Hepatocyte (in vitro differentiated cells): ENCODE measurements at regions not wholly inside any gene's neighbourhood (a gene's known extent, or its start where the extent isn't known, plus 50 kb on each side); places are given as distances from the start of the nearest gene placed in this dataset.

Experiments used
- DNase-seq: peaks from one replicate; pipeline ENCODE4 v3.0.0-alpha.2; 2016; ENCODE audit warnings: low spot score
- H2AFZ ChIP-seq: fragments of 200-600 bp; sonication (generic); 2 replicates; pipeline ENCODE4 v1.6.0; 2016; ENCODE audit warnings: antibody characterized with exemption, mild to moderate bottlenecking
- H3K27ac ChIP-seq: fragments of 200-600 bp; sonication (generic); 2 replicates; pipeline ENCODE4 v1.5.1; 2016; ENCODE audit warnings: mild to moderate bottlenecking
- H3K27me3 ChIP-seq: fragments of 200-600 bp; sonication (generic); 2 replicates; pipeline ENCODE4 v1.6.1; 2016
- H3K36me3 ChIP-seq: fragments of 200-600 bp; sonication (generic); replicated peaks from 2 replicates; pipeline ENCODE4 v1.5.1; 2016; ENCODE audit warnings: low read depth; ENCODE audit not compliant: insufficient read depth
- H3K4me1 ChIP-seq: fragments of 200-600 bp; sonication (generic); 2 replicates; pipeline ENCODE4 v1.5.1; 2016; ENCODE audit warnings: mild to moderate bottlenecking, moderate library complexity; ENCODE audit not compliant: insufficient read depth
- H3K4me2 ChIP-seq: fragments of 200-600 bp; sonication (generic); 2 replicates; pipeline ENCODE4 v1.6.0; 2016
- H3K4me3 ChIP-seq: fragments of 200-600 bp; sonication (generic); 2 replicates; pipeline ENCODE4 v1.5.1; 2016; ENCODE audit warnings: mild to moderate bottlenecking
- H3K79me2 ChIP-seq: fragments of 200-600 bp; sonication (generic); 2 replicates; pipeline ENCODE4 v1.6.0; 2017; ENCODE audit warnings: mild to moderate bottlenecking
- H3K9me2 ChIP-seq: fragments of 200-600 bp; sonication (generic); replicated peaks from 2 replicates; pipeline ENCODE4 v1.6.0; 2017; ENCODE audit warnings: mild to moderate bottlenecking; ENCODE audit not compliant: insufficient read depth
- H3K9me3 ChIP-seq: fragments of 200-600 bp; sonication (generic); 2 replicates; pipeline ENCODE4 v1.5.1; 2016; ENCODE audit warnings: low read depth, mild to moderate bottlenecking
- H4K20me1 ChIP-seq: fragments of 200-600 bp; sonication (generic); 2 replicates; pipeline ENCODE4 v1.6.0; 2016; ENCODE audit warnings: mild to moderate bottlenecking; ENCODE audit not compliant: insufficient read depth, poor library complexity, severe bottlenecking
- EZH2 ChIP-seq: fragments of 200-600 bp; sonication (generic); IDR thresholded peaks from 2 replicates; pipeline ENCODE4 v1.6.1; 2016; ENCODE audit warnings: antibody characterized with exemption, mild to moderate bottlenecking, borderline replicate concordance
- EZH2phosphoT487 ChIP-seq: fragments of 200-600 bp; sonication (generic); IDR thresholded peaks from one replicate; pipeline ENCODE4 v1.6.1; 2018; ENCODE audit warnings: antibody characterized with exemption, mild to moderate bottlenecking, low read depth, moderate library complexity; ENCODE audit not compliant: unreplicated experiment, severe bottlenecking
- WGBS: methylation state at CpG from one replicate; pipeline ENCODE4 v1.1.6; 2016; ENCODE audit warnings: low lambda C conversion rate; ENCODE audit errors: missing lambda C conversion rate; 5-methylcytosine and 5-hydroxymethylcytosine counted together
- TF ChIP-seq, protein P1 (sequence below): fragments of 200-600 bp; sonication (generic); IDR thresholded peaks from 2 replicates; pipeline ENCODE4 v1.5.1; 2016; ENCODE audit warnings: antibody characterized with exemption, mild to moderate bottlenecking; ENCODE audit not compliant: poor library complexity

DNA sequence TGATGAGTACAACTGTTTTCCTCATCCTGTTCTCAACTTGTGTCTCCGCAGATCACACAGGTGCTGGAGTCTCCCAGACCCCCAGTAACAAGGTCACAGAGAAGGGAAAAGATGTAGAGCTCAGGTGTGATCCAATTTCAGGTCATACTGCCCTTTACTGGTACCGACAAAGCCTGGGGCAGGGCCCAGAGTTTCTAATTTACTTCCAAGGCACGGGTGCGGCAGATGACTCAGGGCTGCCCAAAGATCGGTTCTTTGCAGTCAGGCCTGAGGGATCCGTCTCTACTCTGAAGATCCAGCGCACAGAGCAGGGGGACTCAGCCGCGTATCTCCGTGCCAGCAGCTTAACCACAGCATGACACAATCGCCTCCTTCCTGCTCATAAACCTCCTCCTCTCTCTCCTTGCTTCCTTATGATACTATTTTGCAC, 126.7 kb upstream of the PRSS58 start:
- no peaks in the 10 kb centered on the region for H4K20me1 ChIP-seq
- DNase-seq, result no peak
- no peaks in the 10 kb centered on the region for H3K9me3 ChIP-seq
- H3K27me3 ChIP-seq, result no peaks in the 10 kb centered on the region
- no peaks in the 10 kb centered on the region for H3K9me2 ChIP-seq
- H3K79me2 ChIP-seq, result no peaks in the 10 kb centered on the region
- H3K27ac ChIP-seq, result peak overlapping the region; percentile 20
- H3K4me2 ChIP-seq, result no peak overlapping the region
- H3K4me1 ChIP-seq, result peaks cover 4% of the 10 kb centered on the region
- H3K4me3 ChIP-seq, result no peak overlapping the region
- WGBS, result 64% methylated on average over 11 of the region's 11 CpGs
- TF ChIP-seq EZH2 (no peak), EZH2phosphoT487 (no peak)
- TF ChIP-seq, protein P1, sequence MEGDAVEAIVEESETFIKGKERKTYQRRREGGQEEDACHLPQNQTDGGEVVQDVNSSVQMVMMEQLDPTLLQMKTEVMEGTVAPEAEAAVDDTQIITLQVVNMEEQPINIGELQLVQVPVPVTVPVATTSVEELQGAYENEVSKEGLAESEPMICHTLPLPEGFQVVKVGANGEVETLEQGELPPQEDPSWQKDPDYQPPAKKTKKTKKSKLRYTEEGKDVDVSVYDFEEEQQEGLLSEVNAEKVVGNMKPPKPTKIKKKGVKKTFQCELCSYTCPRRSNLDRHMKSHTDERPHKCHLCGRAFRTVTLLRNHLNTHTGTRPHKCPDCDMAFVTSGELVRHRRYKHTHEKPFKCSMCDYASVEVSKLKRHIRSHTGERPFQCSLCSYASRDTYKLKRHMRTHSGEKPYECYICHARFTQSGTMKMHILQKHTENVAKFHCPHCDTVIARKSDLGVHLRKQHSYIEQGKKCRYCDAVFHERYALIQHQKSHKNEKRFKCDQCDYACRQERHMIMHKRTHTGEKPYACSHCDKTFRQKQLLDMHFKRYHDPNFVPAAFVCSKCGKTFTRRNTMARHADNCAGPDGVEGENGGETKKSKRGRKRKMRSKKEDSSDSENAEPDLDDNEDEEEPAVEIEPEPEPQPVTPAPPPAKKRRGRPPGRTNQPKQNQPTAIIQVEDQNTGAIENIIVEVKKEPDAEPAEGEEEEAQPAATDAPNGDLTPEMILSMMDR, result no peak
- no peaks in the 10 kb centered on the region for H3K36me3 ChIP-seq
- H2AFZ ChIP-seq, result no peak overlapping the region

DNA sequence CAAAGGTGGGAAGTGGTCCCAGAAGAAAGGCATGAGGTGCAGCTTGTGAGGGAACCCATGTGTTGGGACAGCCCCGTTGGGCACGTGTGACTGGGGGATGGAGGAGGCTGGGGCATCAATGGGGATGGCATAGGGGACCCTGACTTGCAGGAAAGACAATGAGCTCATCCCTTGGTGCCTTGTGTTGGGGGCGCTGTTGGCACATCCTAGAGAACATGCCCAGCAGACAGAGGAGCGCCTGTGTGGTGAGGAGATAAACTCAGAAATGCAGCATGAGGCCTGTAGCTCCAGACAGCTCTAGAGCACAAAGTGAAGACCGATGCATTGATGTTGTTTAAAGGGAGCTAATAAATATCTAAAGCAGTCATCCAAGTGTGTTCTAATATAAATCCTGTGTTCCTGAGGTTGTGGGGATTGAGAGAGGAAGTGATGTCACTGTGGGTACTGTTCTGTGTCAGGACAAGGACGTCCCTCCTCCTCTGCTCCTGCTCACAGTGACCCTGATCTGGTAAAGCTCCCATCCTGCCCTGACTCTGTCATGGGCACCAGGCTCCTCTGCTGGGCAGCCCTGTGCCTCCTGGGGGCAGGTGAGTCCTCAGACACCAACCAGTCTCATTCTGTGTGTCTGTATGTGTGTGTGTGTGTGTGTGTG, 126.1 kb upstream of the PRSS58 start:
- DNase-seq, result no peak
- 76% methylated on average over 6 of the region's 6 CpGs for WGBS
- Histone ChIP-seq H3K4me2 (no peak overlapping the region), H2AFZ (no peak overlapping the region), H3K27ac (peak overlapping the region; percentile 20), H3K27me3 (no peaks in the 10 kb centered on the region), H3K9me3 (no peaks in the 10 kb centered on the region), H3K4me3 (no peak overlapping the region), H3K79me2 (no peaks in the 10 kb centered on the region), H3K36me3 (no peaks in the 10 kb centered on the region), H3K9me2 (no peaks in the 10 kb centered on the region), H3K4me1 (no peaks in the 10 kb centered on the region), H4K20me1 (no peaks in the 10 kb centered on the region)
- no peak for TF ChIP-seq EZH2
- TF ChIP-seq, protein P1, result no peak
- TF ChIP-seq EZH2phosphoT487, result no peak

DNA sequence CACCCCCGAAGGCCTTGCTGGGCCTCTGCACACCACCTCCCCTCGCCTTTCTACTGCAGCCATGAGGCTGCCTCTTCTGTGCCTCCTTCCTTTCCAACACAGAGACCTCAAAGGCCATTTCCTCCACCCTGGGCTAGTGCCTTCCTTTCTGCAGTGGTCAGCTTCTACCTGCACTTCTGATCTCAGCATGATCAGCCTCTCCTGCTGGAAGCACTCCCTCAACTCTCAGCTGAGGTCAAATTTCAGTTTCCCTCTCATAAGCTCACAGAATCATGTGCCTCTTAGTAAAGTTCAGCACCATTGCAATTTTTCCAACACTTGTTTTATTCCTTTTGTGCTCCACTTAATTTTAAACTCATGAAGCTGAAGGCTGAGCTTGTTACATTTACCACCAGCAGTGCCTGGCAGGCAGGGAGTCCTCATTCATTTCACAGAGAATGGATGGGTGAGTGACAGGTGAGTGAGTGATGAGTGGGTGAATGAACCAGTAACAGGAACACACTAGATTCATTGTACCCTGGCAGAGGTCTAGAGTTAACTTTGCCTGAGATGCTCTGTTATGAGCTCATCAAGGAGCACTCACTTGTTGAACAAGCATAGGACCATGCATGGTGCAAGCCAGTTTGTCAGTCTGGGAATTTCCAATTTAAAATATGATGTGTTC, 124.0 kb upstream of the PRSS58 start:
- DNase-seq, result no peak
- no peak overlapping the region for H2AFZ ChIP-seq

More for the DNA sequence above, 124.0 kb upstream of the PRSS58 start:
- H3K9me2 ChIP-seq, result no peaks in the 10 kb centered on the region
- H3K36me3 ChIP-seq, result no peaks in the 10 kb centered on the region
- no peak for TF ChIP-seq EZH2
- TF ChIP-seq, protein P1, result no peak
- no peak for TF ChIP-seq EZH2phosphoT487
- no peak overlapping the region for H3K4me3 ChIP-seq
- no peak overlapping the region for H3K27ac ChIP-seq
- no peaks in the 10 kb centered on the region for H3K4me1 ChIP-seq
- no peaks in the 10 kb centered on the region for H4K20me1 ChIP-seq
- no peaks in the 10 kb centered on the region for H3K27me3 ChIP-seq
- 93% methylated on average over 2 of the region's 2 CpGs for WGBS
- H3K79me2 ChIP-seq, result no peaks in the 10 kb centered on the region
- no peaks in the 10 kb centered on the region for H3K9me3 ChIP-seq
- H3K4me2 ChIP-seq, result no peak overlapping the region
